Panc1 (cell line): ENCODE measurements at regions not wholly inside any gene's neighbourhood (a gene's known extent, or its start where the extent isn't known, plus 50 kb on each side); places are given as distances from the start of the nearest gene placed in this dataset.

Experiments
- ATAC-seq: fragments of 200-7000 bp; cut with Tn5 transposase; 2 replicates; pipeline ENCODE4 v1.9.1; 2020; ENCODE audit warnings: mild to moderate bottlenecking, moderate library complexity
- BruUV-seq: library from RNA; stranded (reverse); fragments of 400-500 nt; replicated peaks from 2 replicates; lab custom pipeline; 2021; lab: Mats Ljungman, UMichigan
- CTCF ChIA-PET: fragments of 300-600 bp; sonication (Branson Sonifier 250); formaldehyde crosslinking; loops from one replicate; lab custom pipeline; 2022; ENCODE audit warnings: antibody characterized with exemption; lab: Charles Lee
- POLR2A ChIA-PET: fragments of 300-600 bp; sonication (Branson Sonifier 250); formaldehyde crosslinking; loops from one replicate; lab custom pipeline; 2022; ENCODE audit warnings: antibody characterized with exemption; lab: Charles Lee
- DNase-seq: peaks from one replicate; pipeline ENCODE4 v3.0.0-alpha.2; 2010; ENCODE audit warnings: low read depth, low spot score
- H3K27ac ChIP-seq: 2 replicates; pipeline ENCODE4 v1.5.1; 2011; ENCODE audit warnings: mild to moderate bottlenecking, low read length, inconsistent platforms
- H3K27me3 ChIP-seq: fragments of 200-500 bp; sonication (Bioruptor generic); 2 replicates; pipeline ENCODE4 v1.6.0; 2014; ENCODE audit warnings: low read length, inconsistent platforms; ENCODE audit not compliant: control insufficient read depth, insufficient read depth
- H3K36me3 ChIP-seq: fragments of 200-500 bp; sonication (Bioruptor generic); 2 replicates; pipeline ENCODE4 v1.5.1; 2014; ENCODE audit warnings: inconsistent platforms, mild to moderate bottlenecking, low read length, moderate library complexity; ENCODE audit not compliant: control insufficient read depth, insufficient read depth
- H3K4me1 ChIP-seq: 2 replicates; pipeline ENCODE4 v1.5.1; 2011; ENCODE audit warnings: inconsistent platforms, mild to moderate bottlenecking, low read length, moderate library complexity; ENCODE audit not compliant: control insufficient read depth, insufficient read depth
- H3K4me3 ChIP-seq, 2 experiments: 2 replicates each; pipeline ENCODE4 v1.5.1; 2011 to 2012; ENCODE audit warnings: low read depth in 2 of 2, low read length in 2 of 2, mild to moderate bottlenecking in 2 of 2, inconsistent platforms in 1 of 2, moderate library complexity in 1 of 2
- H3K9me3 ChIP-seq: fragments of 200-500 bp; sonication (Bioruptor generic); 2 replicates; pipeline ENCODE4 v1.5.1; 2014; ENCODE audit warnings: low read depth, mild to moderate bottlenecking, inconsistent platforms, low read length, moderate library complexity; ENCODE audit not compliant: control insufficient read depth, insufficient read depth
- POLR2AphosphoS5 ChIP-seq: IDR thresholded peaks from 2 replicates; pipeline ENCODE4 v1.6.1; 2012; ENCODE audit warnings: mild to moderate bottlenecking, low read depth, low read length, moderate library complexity
- SIN3A ChIP-seq: IDR thresholded peaks from 2 replicates; pipeline ENCODE4 v1.6.1; 2012; ENCODE audit warnings: low read depth, mild to moderate bottlenecking, low read length, moderate library complexity, borderline replicate concordance; ENCODE audit not compliant: insufficient read depth
- TCF7L2 ChIP-seq: IDR thresholded peaks from 2 replicates; pipeline ENCODE4 v1.6.1; 2011; ENCODE audit warnings: mild to moderate bottlenecking, low read depth, low read length, inconsistent platforms
- in situ Hi-C: cut with HindIII; loops from 2 replicates; pipeline ENCODE4 v1.10.0; 2016; ENCODE audit warnings: low sequenced_read_pairs, low pct_unique_long_range_greater_than_20kb
- intact Hi-C: fragments of 100-400 bp; cut with micrococcal nuclease; formaldehyde crosslinking; loops from one replicate; pipeline ENCODE4 v1.10.0; 2022; ENCODE audit not compliant: unreplicated experiment
- TF ChIP-seq, protein P1 (sequence below): fragments of 450-650 bp; IDR thresholded peaks from 2 replicates; pipeline ENCODE4 v1.5.1; 2017; ENCODE audit warnings: mild to moderate bottlenecking
- TF ChIP-seq, protein P2 (sequence below), 2 experiments: IDR thresholded peaks; 2 replicates each; pipeline ENCODE4 v1.6.1; 2011 to 2012; ENCODE audit warnings: low read depth in 2 of 2, control low read depth in 1 of 2, low read length in 1 of 2, mild to moderate bottlenecking in 1 of 2, moderate library complexity in 1 of 2; ENCODE audit not compliant: insufficient read depth in 1 of 2

DNA sequence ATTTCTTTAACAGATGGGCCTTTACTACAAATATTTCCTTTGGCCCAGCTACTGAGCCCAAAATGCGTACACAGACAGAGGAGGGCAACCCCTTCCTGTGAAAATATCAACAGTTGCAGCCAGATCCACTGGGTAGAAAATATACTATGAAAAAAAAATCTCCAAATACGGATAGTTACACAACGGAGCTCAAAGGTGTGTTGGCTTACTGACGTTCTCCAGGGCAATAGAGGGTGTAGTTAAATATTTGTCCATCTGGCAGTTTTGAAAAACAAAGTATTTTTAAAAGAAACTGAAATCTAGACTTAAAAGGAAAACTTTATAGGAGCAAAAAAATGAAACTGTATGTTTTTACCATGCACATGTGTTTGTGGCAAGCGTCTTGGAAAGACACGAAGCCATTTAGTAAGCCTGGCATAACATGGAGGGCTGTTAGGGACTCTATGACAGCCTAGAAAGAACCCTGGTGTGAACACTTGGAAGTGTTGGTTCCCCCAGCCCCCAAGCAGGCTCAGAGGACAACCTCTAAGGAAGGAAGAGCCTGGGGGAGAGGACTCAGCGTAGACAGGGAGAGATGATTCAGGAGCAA, 157.8 kb upstream of the TRPM3 start:
- no peaks in the 10 kb centered on the region for H3K27me3 ChIP-seq
- DNase-seq = no peak
- H3K36me3 ChIP-seq = no peaks in the 10 kb centered on the region
- TF ChIP-seq, protein P1, sequence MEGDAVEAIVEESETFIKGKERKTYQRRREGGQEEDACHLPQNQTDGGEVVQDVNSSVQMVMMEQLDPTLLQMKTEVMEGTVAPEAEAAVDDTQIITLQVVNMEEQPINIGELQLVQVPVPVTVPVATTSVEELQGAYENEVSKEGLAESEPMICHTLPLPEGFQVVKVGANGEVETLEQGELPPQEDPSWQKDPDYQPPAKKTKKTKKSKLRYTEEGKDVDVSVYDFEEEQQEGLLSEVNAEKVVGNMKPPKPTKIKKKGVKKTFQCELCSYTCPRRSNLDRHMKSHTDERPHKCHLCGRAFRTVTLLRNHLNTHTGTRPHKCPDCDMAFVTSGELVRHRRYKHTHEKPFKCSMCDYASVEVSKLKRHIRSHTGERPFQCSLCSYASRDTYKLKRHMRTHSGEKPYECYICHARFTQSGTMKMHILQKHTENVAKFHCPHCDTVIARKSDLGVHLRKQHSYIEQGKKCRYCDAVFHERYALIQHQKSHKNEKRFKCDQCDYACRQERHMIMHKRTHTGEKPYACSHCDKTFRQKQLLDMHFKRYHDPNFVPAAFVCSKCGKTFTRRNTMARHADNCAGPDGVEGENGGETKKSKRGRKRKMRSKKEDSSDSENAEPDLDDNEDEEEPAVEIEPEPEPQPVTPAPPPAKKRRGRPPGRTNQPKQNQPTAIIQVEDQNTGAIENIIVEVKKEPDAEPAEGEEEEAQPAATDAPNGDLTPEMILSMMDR = no peak
- TF ChIP-seq POLR2AphosphoS5 = no peak
- no peak for TF ChIP-seq TCF7L2
- TF ChIP-seq SIN3A = no peak
- TF ChIP-seq, protein P2, sequence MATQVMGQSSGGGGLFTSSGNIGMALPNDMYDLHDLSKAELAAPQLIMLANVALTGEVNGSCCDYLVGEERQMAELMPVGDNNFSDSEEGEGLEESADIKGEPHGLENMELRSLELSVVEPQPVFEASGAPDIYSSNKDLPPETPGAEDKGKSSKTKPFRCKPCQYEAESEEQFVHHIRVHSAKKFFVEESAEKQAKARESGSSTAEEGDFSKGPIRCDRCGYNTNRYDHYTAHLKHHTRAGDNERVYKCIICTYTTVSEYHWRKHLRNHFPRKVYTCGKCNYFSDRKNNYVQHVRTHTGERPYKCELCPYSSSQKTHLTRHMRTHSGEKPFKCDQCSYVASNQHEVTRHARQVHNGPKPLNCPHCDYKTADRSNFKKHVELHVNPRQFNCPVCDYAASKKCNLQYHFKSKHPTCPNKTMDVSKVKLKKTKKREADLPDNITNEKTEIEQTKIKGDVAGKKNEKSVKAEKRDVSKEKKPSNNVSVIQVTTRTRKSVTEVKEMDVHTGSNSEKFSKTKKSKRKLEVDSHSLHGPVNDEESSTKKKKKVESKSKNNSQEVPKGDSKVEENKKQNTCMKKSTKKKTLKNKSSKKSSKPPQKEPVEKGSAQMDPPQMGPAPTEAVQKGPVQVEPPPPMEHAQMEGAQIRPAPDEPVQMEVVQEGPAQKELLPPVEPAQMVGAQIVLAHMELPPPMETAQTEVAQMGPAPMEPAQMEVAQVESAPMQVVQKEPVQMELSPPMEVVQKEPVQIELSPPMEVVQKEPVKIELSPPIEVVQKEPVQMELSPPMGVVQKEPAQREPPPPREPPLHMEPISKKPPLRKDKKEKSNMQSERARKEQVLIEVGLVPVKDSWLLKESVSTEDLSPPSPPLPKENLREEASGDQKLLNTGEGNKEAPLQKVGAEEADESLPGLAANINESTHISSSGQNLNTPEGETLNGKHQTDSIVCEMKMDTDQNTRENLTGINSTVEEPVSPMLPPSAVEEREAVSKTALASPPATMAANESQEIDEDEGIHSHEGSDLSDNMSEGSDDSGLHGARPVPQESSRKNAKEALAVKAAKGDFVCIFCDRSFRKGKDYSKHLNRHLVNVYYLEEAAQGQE (IDR thresholded peaks at IDR 0.05; ENCODE audit: insufficient read depth in 1 of 2, low read depth in 2 of 2, low read length in 1 of 2) = no peak
- CTCF ChIA-PET = no interaction called here
- POLR2A ChIA-PET = no interaction called here
- no TSS peak for BruUV-seq
- no peaks in the 10 kb centered on the region for H3K9me3 ChIP-seq
- H3K4me3 ChIP-seq = no peak overlapping the region
- intact Hi-C loops = no loop called here
- no peaks in the 10 kb centered on the region for H3K4me1 ChIP-seq
- in situ Hi-C loops = no loop called here
- ATAC-seq = no peak
- H3K27ac ChIP-seq = no peak overlapping the region

DNA sequence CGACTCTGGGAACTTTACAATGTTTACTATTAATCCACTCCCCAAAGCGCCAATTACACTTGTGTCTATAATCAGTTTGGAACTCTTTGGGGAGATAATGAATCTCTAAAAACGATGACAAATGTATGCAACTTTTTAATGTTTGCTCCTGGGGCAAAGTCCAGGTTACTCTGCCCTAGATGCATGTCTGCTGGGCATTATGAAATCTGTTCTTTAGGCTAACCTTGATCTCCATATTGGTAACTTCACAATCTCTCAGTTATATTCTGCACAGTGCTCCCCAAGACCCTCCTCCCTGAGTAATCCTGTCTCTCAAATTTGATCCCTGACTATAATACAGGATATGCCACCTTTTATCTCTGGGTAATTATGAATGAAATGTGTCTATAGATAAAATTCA, 152.2 kb upstream of the TRPM3 start:
- BruUV-seq = no TSS peak
- Histone ChIP-seq H3K27me3 (no peaks in the 10 kb centered on the region), H3K9me3 (no peaks in the 10 kb centered on the region), H3K4me3 (no peak overlapping the region), H3K27ac (no peak overlapping the region), H3K4me1 (no peaks in the 10 kb centered on the region), H3K36me3 (no peaks in the 10 kb centered on the region)
- ATAC-seq (no peak), DNase-seq (no peak)
- in situ Hi-C loops (no loop called here), intact Hi-C loops (no loop called here)
- TF ChIP-seq POLR2AphosphoS5 (no peak), SIN3A (no peak), TCF7L2 (no peak)
- TF ChIP-seq, protein P2 (IDR thresholded peaks at IDR 0.05; ENCODE audit: insufficient read depth in 1 of 2, low read depth in 2 of 2, low read length in 1 of 2) = no peak
- TF ChIP-seq, protein P1 = no peak
- ChIA-PET POLR2A (no interaction called here), CTCF (no interaction called here)
